ENCODE measurements at regions not wholly inside any gene's neighbourhood (a gene's known extent, or its start where the extent isn't known, plus 50 kb on each side); places are given as distances from the start of the nearest gene placed in this dataset.

- H3K36me3 ChIP-seq (ENCODE audit: control insufficient read depth in 2 of 2, insufficient read depth in 1 of 2, low read length in 2 of 2): no peaks in the 10 kb centered on the region
- ChIA-PET POLR2A (no interaction called here), CTCF (no interaction called here)
- no peaks in the 10 kb centered on the region for H3K9me3 ChIP-seq (ENCODE audit: control insufficient read depth, insufficient read depth, low read depth, low read length)
- TF ChIP-seq ZNF654 (tag by site-specific recombination; IDR thresholded peaks at IDR 0.05; ENCODE audit: low read depth): no peak
- TF ChIP-seq ZNF214 (tag by site-specific recombination; IDR thresholded peaks at IDR 0.05; ENCODE audit: borderline replicate concordance): no peak
- TF ChIP-seq ZBTB49 (tag by site-specific recombination; IDR thresholded peaks at IDR 0.05; ENCODE audit: low read depth): no peak
- TF ChIP-seq ZFP37 (tag by site-specific recombination; IDR thresholded peaks at IDR 0.05): no peak
- no peak for TF ChIP-seq ZNF548 (tag by site-specific recombination; IDR thresholded peaks at IDR 0.05)
- TF ChIP-seq, protein P1, sequence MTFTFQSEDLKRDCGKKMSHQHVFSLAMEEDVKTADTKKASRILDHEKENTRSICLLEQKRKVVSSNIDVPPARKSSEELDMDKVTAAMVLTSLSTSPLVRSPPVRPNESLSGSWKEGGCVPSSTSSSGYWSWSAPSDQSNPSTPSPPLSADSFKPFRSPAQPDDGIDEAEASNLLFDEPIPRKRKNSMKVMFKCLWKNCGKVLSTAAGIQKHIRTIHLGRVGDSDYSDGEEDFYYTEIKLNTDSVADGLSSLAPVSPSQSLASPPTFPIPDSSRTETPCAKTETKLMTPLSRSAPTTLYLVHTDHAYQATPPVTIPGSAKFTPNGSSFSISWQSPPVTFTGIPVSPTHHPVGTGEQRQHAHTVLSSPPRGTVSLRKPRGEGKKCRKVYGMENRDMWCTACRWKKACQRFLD (tag by site-specific recombination; IDR thresholded peaks at IDR 0.05): no peak
- TF ChIP-seq, protein P2, sequence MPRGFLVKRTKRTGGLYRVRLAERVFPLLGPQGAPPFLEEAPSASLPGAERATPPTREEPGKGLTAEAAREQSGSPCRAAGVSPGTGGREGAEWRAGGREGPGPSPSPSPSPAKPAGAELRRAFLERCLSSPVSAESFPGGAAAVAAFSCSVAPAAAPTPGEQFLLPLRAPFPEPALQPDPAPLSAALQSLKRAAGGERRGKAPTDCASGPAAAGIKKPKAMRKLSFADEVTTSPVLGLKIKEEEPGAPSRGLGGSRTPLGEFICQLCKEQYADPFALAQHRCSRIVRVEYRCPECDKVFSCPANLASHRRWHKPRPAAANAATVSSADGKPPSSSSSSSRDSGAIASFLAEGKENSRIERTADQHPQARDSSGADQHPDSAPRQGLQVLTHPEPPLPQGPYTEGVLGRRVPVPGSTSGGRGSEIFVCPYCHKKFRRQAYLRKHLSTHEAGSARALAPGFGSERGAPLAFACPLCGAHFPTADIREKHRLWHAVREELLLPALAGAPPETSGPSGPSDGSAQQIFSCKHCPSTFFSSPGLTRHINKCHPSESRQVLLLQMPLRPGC (tag by site-specific recombination; IDR thresholded peaks at IDR 0.05): no peak
- TF ChIP-seq FEZF1 (tag by site-specific recombination; IDR thresholded peaks at IDR 0.05): no peak
- TF ChIP-seq OVOL3 (tag by site-specific recombination; IDR thresholded peaks at IDR 0.05): no peak
- no peak for TF ChIP-seq ZNF658 (tag by site-specific recombination; IDR thresholded peaks at IDR 0.05)
- TF ChIP-seq YY1 (tag by site-specific recombination; IDR thresholded peaks at IDR 0.05): no peak
- no peak for TF ChIP-seq SALL2 (tag by site-specific recombination; IDR thresholded peaks at IDR 0.05; ENCODE audit: borderline replicate concordance)
- no peak for TF ChIP-seq ZNF398 (tag by site-specific recombination; IDR thresholded peaks at IDR 0.05)
- H3K4me3 ChIP-seq (ENCODE audit: low read depth, low read length): no peak overlapping the region
- no peak overlapping the region for H3K27ac ChIP-seq (ENCODE audit: extremely low read depth, low read depth, low read length)
- no peaks in the 10 kb centered on the region for H3K4me1 ChIP-seq (ENCODE audit: control insufficient read depth, insufficient read depth, low read length)
Measured at GRCh38 chr7:69109879-69110278, 488.4 kb upstream of the AUTS2 start.

GRCh38 chr7:69110450-69111050 is 487.7 kb upstream of the AUTS2 start:
- TF ChIP-seq ZNF157 (tag by site-specific recombination; IDR thresholded peaks at IDR 0.05) (peak; percentile 80), ZNF350 (tag by site-specific recombination; IDR thresholded peaks at IDR 0.05) (no peak)
- no peaks in the 10 kb centered on the region for H3K36me3 ChIP-seq (ENCODE audit: control insufficient read depth in 2 of 2, insufficient read depth in 1 of 2, low read length in 2 of 2)
- no peak overlapping the region for H3K27ac ChIP-seq (ENCODE audit: extremely low read depth, low read depth, low read length)
- ChIA-PET CTCF (no interaction called here), POLR2A (no interaction called here)
- no peak overlapping the region for H3K4me3 ChIP-seq (ENCODE audit: low read depth, low read length)
- H3K9me3 ChIP-seq (ENCODE audit: control insufficient read depth, insufficient read depth, low read depth, low read length): no peaks in the 10 kb centered on the region
- no peaks in the 10 kb centered on the region for H3K4me1 ChIP-seq (ENCODE audit: control insufficient read depth, insufficient read depth, low read length)

GRCh38 chr7:69114374-69114773 is 483.9 kb upstream of the AUTS2 start:
- Histone ChIP-seq H3K4me3 (ENCODE audit: low read depth, low read length) (no peak overlapping the region), H3K27ac (ENCODE audit: extremely low read depth, low read depth, low read length) (no peak overlapping the region), H3K36me3 (ENCODE audit: control insufficient read depth in 2 of 2, insufficient read depth in 1 of 2, low read length in 2 of 2) (no peaks in the 10 kb centered on the region), H3K9me3 (ENCODE audit: control insufficient read depth, insufficient read depth, low read depth, low read length) (no peaks in the 10 kb centered on the region), H3K4me1 (ENCODE audit: control insufficient read depth, insufficient read depth, low read length) (no peaks in the 10 kb centered on the region)
- TF ChIP-seq ZNF449 (tag by site-specific recombination; IDR thresholded peaks at IDR 0.05): no peak
- no peak for TF ChIP-seq ZNF837 (tag by site-specific recombination; IDR thresholded peaks at IDR 0.05)
- no peak for TF ChIP-seq ZNF19 (tag by site-specific recombination; IDR thresholded peaks at IDR 0.05; ENCODE audit: low read depth)
- no peak for TF ChIP-seq ZNF202 (tag by site-specific recombination; IDR thresholded peaks at IDR 0.05; ENCODE audit: borderline replicate concordance)
- TF ChIP-seq GLI4 (tag by site-specific recombination; IDR thresholded peaks at IDR 0.05): no peak
- TF ChIP-seq ZNF768 (tag by site-specific recombination; IDR thresholded peaks at IDR 0.05): no peak
- TF ChIP-seq, protein P3, sequence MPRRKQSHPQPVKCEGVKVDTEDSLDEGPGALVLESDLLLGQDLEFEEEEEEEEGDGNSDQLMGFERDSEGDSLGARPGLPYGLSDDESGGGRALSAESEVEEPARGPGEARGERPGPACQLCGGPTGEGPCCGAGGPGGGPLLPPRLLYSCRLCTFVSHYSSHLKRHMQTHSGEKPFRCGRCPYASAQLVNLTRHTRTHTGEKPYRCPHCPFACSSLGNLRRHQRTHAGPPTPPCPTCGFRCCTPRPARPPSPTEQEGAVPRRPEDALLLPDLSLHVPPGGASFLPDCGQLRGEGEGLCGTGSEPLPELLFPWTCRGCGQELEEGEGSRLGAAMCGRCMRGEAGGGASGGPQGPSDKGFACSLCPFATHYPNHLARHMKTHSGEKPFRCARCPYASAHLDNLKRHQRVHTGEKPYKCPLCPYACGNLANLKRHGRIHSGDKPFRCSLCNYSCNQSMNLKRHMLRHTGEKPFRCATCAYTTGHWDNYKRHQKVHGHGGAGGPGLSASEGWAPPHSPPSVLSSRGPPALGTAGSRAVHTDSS (tag by site-specific recombination; IDR thresholded peaks at IDR 0.05): no peak
- TF ChIP-seq SETDB1 (IDR thresholded peaks at IDR 0.05; ENCODE audit: insufficient read length, low read length): peak; percentile 67
- POLR2A ChIA-PET: no interaction called here
- CTCF ChIA-PET: no interaction called here

Measured in HEK293 (cell line).